Smooth muscle cell of the brain vasculature (primary cell): ENCODE measurements at regions not wholly inside any gene's neighbourhood (a gene's known extent, or its start where the extent isn't known, plus 50 kb on each side); places are given as distances from the start of the nearest gene placed in this dataset.
"Not testable (repeated sequence)": the region's sequence is repeated elsewhere in the genome, so short reads cannot be mapped to it uniquely, and the experiment has no call there.

Experiments
- DNase-seq: peaks from one replicate; pipeline ENCODE4 v3.0.0-alpha.2; 2012; ENCODE audit warnings: low read depth, low spot score

DNA sequence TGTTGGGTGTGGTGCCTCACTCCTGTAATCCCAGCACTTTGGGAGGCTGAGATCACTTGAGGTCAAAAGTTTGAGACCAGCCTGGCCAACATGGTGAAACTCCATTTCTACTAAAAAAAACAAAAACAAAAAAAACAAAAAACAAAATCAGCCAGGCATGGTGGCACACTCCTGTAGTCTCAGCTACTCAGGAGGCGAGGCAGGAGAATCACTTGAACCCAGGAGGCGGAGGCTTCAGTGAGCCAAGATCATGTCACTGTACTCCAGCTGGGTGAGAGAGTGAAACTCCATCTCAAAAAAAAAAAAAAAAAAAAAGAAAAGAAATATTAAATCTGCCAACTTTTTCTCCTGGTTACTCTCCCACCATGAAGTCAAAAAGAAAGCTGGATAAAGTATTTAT, 107.5 kb upstream of the SYNCRIP start:
- not testable (repeated sequence) for DNase-seq

DNA sequence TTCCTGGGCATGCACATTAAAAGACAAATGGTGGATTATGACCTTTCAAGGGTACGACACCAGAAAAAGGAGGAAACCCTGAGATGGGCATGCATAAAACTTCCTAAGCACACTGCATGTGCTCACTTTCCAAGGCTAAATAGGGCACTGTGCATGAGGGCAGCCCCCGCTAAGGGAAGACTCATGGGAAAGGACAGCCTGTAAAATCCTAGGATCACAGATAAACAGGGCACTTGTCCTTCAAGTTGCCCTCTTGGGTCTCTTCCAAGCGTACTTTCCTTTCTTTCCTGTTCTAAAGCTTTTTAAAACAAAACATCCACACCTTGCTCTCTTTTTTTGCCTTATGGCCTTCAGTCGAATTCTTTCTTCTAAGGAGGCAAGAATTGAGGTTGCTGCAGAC, 106.5 kb upstream of the SYNCRIP start:
- DNase-seq: no peak

DNA sequence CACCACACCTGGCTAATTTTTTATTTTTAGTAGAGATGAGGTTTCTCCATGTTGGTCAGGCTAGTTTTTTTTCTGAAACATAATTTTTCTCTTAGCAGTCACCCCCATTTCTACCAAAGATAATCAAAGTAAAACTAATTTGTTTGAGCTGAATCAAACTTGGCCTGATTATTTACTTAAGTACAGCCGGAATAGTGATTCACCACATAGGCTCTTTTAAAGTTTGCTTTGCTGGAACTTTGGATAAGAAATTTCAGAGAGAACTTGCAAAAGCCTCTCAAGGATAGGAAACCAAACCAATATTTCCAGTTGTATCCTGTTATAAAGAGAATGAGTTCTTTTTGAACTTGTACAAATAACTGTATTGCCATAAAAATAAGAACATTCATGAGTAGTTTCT, 105.0 kb upstream of the SYNCRIP start:
- peak; percentile 10 for DNase-seq

DNA sequence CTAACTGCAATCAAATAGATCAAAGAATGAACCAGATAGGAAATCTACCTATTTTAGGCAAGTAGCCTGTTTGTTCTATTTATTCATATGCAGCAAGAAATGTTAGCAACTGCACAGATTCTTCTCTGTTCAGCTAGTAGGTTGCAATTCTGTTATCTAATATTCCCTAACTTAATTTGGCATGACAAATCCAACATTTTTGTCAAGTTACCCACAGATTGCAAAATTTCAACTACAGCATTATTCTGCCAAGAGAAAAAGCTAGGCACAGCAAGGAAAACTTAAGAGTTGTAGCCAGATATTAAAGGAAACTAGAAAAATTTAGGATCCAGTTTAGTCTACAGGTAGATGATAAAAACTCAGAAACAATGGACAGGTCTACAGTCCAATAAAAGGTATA, 104.4 kb upstream of the SYNCRIP start:
- DNase-seq: no peak

DNA sequence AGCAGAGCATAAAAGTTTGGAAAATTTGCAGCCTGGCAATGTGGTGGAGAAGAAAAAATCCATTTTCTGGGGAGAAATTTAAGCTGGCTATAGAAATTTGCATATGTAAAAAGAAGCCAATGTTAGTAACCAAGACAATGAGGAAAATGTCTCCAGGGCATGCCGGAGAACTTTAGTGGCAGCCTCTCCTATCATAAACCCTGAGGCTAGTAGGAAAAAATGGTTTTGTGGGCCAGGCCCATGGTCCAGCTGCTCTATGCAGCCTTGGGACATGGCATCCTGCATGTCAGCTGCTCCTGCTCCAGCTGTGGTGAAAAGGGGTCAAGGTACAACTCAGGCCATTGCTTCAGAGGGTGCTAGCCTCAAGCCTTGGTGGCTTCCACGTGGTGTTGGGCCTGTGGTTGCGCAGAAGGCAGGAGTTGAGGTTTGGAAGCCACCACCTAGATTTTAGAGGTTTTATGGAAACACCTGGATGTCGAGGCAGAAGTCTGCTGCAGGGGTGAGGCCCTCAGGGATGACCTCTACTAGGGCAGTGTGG, 101.8 kb upstream of the SYNCRIP start:
- DNase-seq: no peak

DNA sequence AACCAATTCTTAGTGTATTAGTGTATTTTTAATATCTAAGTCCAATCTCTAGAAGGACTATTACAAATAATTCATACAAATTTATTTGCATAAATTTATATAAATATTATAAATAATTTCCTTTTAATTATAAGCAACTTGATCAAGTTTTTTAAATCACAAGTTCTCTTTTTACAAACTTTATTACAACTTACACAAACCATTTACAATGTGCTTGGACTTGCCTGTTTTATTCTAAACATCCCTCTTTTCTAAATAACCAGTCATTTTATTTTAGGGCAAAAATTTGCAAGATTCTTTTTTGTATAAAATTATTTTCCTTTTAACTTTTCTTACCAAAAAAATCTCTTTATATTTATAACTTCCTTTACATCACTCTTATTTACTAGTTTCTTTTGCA, 83.5 kb upstream of the SYNCRIP start:
- DNase-seq: no peak

DNA sequence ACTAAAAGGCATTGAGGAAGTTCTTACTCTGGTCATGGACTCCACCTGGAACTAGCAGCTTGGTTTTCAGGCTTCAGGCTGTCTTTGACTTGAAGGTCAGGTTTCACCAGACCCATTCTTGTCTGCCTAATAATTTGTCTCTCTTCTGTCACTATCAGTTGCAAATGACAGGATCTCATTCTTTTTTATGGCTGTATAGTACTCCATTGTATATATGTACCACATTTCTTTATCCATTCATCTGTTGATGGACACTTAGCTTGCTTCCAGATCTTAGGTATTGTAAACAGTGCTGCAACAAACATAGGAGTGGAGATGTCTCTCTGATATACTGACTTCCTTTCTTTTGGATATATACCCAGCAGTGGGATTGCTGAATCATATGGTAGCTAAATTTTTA, 73.1 kb upstream of the SYNCRIP start:
- no peak for DNase-seq

DNA sequence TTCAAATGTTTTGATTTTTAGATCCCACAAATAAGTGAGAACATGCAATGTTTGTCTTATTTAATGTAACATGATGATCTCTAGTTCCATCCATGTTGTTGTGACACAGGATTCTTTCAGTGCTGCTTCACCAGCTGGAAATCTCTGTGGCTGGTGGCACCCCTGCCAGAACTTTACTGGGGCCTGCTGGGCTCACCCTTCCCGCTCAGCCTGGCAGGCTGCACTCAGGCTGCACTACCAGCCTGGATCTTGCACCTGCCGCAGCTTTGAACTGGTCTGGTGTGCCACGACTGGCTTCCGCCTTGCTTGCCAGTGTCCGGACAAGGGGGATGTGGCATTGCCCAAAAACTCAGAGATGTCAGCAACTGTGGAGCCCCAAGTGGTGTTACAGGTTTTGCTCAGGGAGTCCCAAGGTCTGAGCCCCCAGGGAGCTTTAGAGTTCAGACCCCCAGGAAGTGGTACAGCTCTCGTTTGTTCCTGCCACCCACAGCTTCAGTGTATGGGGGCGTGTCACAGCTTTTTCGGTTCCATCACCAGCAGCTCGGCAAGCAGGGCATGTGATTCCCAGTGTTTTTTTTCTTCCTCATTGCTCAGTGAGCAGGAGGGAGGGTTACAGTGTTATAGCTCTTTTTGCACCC, 72.3 kb upstream of the SYNCRIP start:
- DNase-seq: no peak

DNA sequence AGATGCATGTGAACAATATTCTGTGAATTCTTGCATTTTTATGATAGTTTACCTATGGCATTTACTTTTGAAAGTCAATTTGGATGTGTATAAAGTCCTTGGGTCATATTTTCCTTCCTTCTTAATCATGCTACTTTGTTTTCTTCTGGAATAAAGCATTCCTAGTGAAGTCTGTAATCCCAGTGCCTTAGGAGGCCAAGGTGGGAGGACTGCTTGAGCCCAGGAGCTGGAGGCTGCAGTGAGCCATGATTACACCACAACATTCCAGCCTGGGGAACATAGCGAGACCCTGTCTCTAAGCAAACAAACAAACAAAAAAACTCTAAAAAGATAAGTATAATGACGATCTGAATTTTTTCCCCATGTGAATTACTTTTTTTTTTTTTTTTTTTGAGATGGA, 69.7 kb upstream of the SYNCRIP start:
- DNase-seq: no peak

DNA sequence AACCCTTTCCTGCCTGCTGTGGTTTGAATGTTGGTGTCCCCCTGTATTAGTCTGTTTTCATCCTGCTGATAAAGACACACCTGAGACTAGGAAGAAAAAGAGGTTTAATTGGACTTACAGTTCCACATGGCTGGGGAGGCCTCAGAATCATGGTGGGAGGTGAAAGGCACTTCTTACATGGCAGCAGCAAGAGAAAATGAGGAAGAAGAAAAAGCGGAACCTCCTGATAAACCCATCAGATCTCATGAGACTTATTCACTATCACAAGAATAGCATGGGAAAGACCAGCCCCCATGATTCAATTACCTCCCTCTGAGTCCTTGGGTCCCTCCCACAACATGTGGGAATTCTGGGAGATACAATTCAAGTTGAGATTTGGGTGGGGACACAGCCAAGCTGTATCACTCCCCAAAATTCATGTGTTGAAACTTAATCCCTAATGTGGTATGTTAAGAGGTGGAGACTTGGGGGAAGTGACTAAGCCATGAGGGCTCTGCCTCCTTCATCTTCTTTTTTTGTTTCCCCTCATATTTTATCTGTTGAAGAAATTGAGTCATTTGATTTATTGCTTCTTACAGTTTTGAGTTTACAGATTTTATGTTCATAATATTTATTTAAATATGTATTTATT, 64.9 kb upstream of the SYNCRIP start:
- DNase-seq: not testable (repeated sequence)

DNA sequence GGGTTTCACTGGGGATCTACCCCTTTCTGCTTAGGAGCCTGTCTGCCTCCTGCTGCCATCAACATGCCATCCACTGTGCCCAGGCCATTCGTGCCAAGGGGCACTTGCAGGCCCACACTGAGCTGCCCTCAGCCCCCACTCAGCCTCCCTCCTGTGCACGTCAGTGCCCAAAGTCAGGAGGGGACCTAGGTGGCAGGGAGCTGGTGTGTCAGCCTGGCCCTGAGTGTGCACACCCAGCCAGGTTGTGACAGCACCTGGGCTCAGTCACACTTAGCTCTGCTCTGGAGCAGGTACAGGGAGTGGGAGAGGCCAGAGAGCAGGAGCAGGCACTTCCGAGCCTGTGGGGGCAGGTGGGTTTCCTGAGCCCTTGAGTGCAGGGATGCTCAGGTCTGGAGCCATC, 63.6 kb upstream of the SYNCRIP start:
- no peak for DNase-seq

DNA sequence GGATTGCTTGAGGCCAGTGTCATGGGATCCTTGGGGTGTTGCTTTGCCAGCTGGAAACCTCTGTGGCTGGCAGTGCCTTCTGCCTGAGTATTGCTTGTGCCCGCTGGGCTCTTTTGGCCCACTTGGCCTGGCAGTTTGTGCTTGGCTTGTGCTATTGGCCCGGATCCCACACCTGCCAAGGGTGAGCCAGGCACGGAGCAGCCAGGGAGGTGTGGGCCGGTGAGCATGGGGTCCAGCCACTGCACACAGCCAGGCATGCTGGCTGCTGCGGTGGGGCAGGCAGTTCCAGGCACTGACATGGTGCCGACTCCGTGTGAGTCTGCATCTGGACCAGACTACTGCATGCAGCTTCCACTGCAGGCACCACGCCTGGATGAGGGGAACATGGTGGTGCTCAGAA, 62.5 kb upstream of the SYNCRIP start:
- no peak for DNase-seq

DNA sequence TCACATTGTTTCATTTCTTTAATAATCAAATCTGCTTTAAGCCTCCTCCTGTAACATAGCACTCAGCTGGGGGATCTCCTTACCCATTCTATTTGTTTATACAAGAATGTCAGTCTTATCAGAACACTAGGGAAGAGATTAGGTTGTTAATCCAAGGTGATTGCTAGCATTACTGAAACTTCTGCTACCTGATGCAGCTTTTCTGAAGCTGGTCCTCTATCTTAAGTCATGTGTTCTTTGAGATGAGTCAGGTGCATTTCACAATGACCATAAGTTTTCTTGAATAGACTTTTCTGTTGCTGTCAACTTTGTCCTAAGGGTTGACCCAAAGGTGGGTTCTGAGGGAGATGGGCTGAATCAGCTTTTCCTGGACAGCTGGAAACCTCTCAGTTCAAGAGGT, 60.7 kb upstream of the SYNCRIP start:
- DNase-seq: no peak
